SK-N-SH treated with all-trans-retinoic acid at 6 μM for 48 hours (cell line): ENCODE measurements at regions not wholly inside any gene's neighbourhood (a gene's known extent, or its start where the extent isn't known, plus 50 kb on each side); places are given as distances from the start of the nearest gene placed in this dataset.

Experiments
- ATAC-seq: fragments of 200-7000 bp; cut with Tn5 transposase; 3 replicates; pipeline ENCODE4 v1.9.1; 2020; ENCODE audit warnings: mild to moderate bottlenecking, moderate library complexity
- ARNTL ChIP-seq: fragments of 450-650 bp; formaldehyde crosslinking; IDR thresholded peaks from 2 replicates; pipeline ENCODE4 v1.5.0; 2020; ENCODE audit warnings: low read depth, mild to moderate bottlenecking, moderate library complexity, borderline replicate concordance
- BACH2 ChIP-seq: fragments of 250-450 bp; sonication (Bioruptor Pico); IDR thresholded peaks from 2 replicates; pipeline ENCODE4 v1.9.0; 2021; ENCODE audit warnings: mild to moderate bottlenecking, borderline replicate concordance
- ESRRG ChIP-seq: fragments of 250-450 bp; sonication (Bioruptor Pico); IDR thresholded peaks from 2 replicates; pipeline ENCODE4 v1.6.1; 2021; ENCODE audit warnings: mild to moderate bottlenecking
- GLIS3 ChIP-seq: fragments of 250-450 bp; sonication (Bioruptor Pico); IDR thresholded peaks from 2 replicates; pipeline ENCODE4 v1.5.0; 2020; ENCODE audit warnings: mild to moderate bottlenecking, moderate library complexity
- ISL1 ChIP-seq: fragments of 250-450 bp; sonication (Bioruptor Pico); IDR thresholded peaks from 2 replicates; pipeline ENCODE4 v2.1.2; 2022; ENCODE audit warnings: mild to moderate bottlenecking, moderate library complexity
- OSR1 ChIP-seq: fragments of 250-450 bp; sonication (Bioruptor Pico); IDR thresholded peaks from 2 replicates; pipeline ENCODE4 v1.8.0; 2022; ENCODE audit warnings: moderate library complexity, mild to moderate bottlenecking, inconsistent platforms
- PPARA ChIP-seq: fragments of 250-450 bp; sonication (Bioruptor Pico); IDR thresholded peaks from 2 replicates; pipeline ENCODE4 v1.5.0; 2020; ENCODE audit warnings: mild to moderate bottlenecking, borderline replicate concordance
- RARB ChIP-seq: fragments of 250-450 bp; sonication (Bioruptor Pico); IDR thresholded peaks from 2 replicates; pipeline ENCODE4 v1.8.0; 2021; ENCODE audit warnings: mild to moderate bottlenecking, moderate library complexity
- SNAI2 ChIP-seq: fragments of 250-450 bp; sonication (Bioruptor Pico); IDR thresholded peaks from 2 replicates; pipeline ENCODE4 v1.5.0; 2020; ENCODE audit warnings: mild to moderate bottlenecking, moderate library complexity
- TCF4 ChIP-seq: fragments of 250-450 bp; sonication (Bioruptor Pico); IDR thresholded peaks from 2 replicates; pipeline ENCODE4 v1.8.0; 2021; ENCODE audit warnings: mild to moderate bottlenecking, moderate library complexity, borderline replicate concordance
- TOX ChIP-seq: fragments of 250-450 bp; sonication (Bioruptor Pico); IDR thresholded peaks from 2 replicates; pipeline ENCODE4 v1.8.0; 2021; ENCODE audit warnings: mild to moderate bottlenecking, moderate library complexity, borderline replicate concordance
- ZC3H10 ChIP-seq: fragments of 250-450 bp; sonication (Bioruptor Pico); IDR thresholded peaks from 2 replicates; pipeline ENCODE4 v1.5.1; 2021; ENCODE audit warnings: mild to moderate bottlenecking, moderate library complexity
- ZFP3 ChIP-seq: fragments of 250-450 bp; sonication (Bioruptor Pico); IDR thresholded peaks from 2 replicates; pipeline ENCODE4 v1.5.0; 2020; ENCODE audit warnings: mild to moderate bottlenecking, moderate library complexity
- ZFP30 ChIP-seq: fragments of 450-650 bp; formaldehyde crosslinking; IDR thresholded peaks from 2 replicates; pipeline ENCODE4 v1.5.0; 2022; ENCODE audit warnings: mild to moderate bottlenecking, moderate library complexity
- ZNF565 ChIP-seq: fragments of 450-650 bp; formaldehyde crosslinking; conservative IDR thresholded peaks from 2 replicates; pipeline ENCODE4 v1.5.0; 2020; ENCODE audit warnings: low read depth, mild to moderate bottlenecking, moderate library complexity
- ZNF8 ChIP-seq: fragments of 450-650 bp; formaldehyde crosslinking; IDR thresholded peaks from 2 replicates; pipeline ENCODE4 v1.5.0; 2020; ENCODE audit warnings: mild to moderate bottlenecking, moderate library complexity
- TF ChIP-seq, protein P1 (sequence below): fragments of 250-450 bp; sonication (Bioruptor Pico); IDR thresholded peaks from 2 replicates; pipeline ENCODE4 v1.8.0; 2021; ENCODE audit warnings: low read depth, mild to moderate bottlenecking, moderate library complexity, borderline replicate concordance
- TF ChIP-seq, protein P2 (sequence below): fragments of 250-450 bp; sonication (Bioruptor Pico); IDR thresholded peaks from 2 replicates; pipeline ENCODE4 v1.5.1; 2020; ENCODE audit warnings: low read depth, mild to moderate bottlenecking, moderate library complexity
- TF ChIP-seq, protein P3 (sequence below): fragments of 250-450 bp; sonication (Bioruptor Pico); IDR thresholded peaks from 2 replicates; pipeline ENCODE4 v1.5.0; 2020; ENCODE audit warnings: mild to moderate bottlenecking, moderate library complexity
- TF ChIP-seq, protein P4 (sequence below): fragments of 250-450 bp; sonication (Bioruptor Pico); IDR thresholded peaks from 2 replicates; pipeline ENCODE4 v1.8.0; 2020; ENCODE audit warnings: mild to moderate bottlenecking, moderate library complexity, borderline replicate concordance
- TF ChIP-seq, protein P5 (sequence below): fragments of 250-450 bp; sonication (Bioruptor Pico); IDR thresholded peaks from 2 replicates; pipeline ENCODE4 v1.5.1; 2021; ENCODE audit warnings: mild to moderate bottlenecking, moderate library complexity

DNA sequence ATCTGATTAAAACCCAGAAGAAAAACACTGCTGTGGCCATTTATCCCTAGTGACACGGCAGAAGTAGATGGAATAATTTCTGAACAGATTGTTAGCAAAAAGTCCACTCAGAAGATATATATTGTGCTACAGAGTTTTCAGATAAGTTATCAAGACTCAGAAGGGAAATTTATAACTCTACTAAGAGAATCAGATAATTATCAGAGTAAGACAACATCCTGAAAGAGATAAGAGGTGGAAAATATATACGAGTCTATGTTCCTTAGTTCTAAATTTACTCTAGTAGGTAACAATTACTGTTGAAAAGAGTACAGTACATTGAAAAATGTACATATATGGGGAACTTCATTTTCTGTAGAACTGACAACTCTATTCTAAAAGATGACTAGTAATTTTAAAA is 176.7 kb downstream of the GNAI1 start:
- ATAC-seq = no peak
- no peak for TF ChIP-seq OSR1 (CRISPR knock-in tag)
- no peak for TF ChIP-seq TCF4
- no peak for TF ChIP-seq RARB (CRISPR knock-in tag)
- TF ChIP-seq BACH2 (CRISPR knock-in tag) = no peak
- TF ChIP-seq, protein P1, sequence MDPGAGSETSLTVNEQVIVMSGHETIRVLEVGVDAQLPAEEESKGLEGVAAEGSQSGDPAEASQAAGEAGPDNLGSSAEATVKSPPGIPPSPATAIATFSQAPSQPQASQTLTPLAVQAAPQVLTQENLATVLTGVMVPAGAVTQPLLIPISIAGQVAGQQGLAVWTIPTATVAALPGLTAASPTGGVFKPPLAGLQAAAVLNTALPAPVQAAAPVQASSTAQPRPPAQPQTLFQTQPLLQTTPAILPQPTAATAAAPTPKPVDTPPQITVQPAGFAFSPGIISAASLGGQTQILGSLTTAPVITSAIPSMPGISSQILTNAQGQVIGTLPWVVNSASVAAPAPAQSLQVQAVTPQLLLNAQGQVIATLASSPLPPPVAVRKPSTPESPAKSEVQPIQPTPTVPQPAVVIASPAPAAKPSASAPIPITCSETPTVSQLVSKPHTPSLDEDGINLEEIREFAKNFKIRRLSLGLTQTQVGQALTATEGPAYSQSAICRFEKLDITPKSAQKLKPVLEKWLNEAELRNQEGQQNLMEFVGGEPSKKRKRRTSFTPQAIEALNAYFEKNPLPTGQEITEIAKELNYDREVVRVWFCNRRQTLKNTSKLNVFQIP = no peak
- TF ChIP-seq TOX (CRISPR knock-in tag) = no peak
- no peak for TF ChIP-seq ZNF8 (CRISPR knock-in tag)
- TF ChIP-seq ARNTL (CRISPR knock-in tag) = no peak
- TF ChIP-seq GLIS3 (CRISPR knock-in tag) = no peak
- no peak for TF ChIP-seq PPARA (CRISPR knock-in tag)
- TF ChIP-seq, protein P2, sequence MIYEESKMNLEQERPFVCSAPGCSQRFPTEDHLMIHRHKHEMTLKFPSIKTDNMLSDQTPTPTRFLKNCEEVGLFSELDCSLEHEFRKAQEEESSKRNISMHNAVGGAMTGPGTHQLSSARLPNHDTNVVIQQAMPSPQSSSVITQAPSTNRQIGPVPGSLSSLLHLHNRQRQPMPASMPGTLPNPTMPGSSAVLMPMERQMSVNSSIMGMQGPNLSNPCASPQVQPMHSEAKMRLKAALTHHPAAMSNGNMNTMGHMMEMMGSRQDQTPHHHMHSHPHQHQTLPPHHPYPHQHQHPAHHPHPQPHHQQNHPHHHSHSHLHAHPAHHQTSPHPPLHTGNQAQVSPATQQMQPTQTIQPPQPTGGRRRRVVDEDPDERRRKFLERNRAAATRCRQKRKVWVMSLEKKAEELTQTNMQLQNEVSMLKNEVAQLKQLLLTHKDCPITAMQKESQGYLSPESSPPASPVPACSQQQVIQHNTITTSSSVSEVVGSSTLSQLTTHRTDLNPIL (CRISPR knock-in tag) = no peak
- TF ChIP-seq ZNF565 (CRISPR knock-in tag) = no peak
- TF ChIP-seq ISL1 (CRISPR knock-in tag) = no peak; the same call in 1 of the 2 replicates
- TF ChIP-seq, protein P3, sequence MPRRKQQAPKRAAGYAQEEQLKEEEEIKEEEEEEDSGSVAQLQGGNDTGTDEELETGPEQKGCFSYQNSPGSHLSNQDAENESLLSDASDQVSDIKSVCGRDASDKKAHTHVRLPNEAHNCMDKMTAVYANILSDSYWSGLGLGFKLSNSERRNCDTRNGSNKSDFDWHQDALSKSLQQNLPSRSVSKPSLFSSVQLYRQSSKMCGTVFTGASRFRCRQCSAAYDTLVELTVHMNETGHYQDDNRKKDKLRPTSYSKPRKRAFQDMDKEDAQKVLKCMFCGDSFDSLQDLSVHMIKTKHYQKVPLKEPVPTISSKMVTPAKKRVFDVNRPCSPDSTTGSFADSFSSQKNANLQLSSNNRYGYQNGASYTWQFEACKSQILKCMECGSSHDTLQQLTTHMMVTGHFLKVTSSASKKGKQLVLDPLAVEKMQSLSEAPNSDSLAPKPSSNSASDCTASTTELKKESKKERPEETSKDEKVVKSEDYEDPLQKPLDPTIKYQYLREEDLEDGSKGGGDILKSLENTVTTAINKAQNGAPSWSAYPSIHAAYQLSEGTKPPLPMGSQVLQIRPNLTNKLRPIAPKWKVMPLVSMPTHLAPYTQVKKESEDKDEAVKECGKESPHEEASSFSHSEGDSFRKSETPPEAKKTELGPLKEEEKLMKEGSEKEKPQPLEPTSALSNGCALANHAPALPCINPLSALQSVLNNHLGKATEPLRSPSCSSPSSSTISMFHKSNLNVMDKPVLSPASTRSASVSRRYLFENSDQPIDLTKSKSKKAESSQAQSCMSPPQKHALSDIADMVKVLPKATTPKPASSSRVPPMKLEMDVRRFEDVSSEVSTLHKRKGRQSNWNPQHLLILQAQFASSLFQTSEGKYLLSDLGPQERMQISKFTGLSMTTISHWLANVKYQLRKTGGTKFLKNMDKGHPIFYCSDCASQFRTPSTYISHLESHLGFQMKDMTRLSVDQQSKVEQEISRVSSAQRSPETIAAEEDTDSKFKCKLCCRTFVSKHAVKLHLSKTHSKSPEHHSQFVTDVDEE (CRISPR knock-in tag) = no peak
- TF ChIP-seq SNAI2 (CRISPR knock-in tag) = no peak
- TF ChIP-seq, protein P4, sequence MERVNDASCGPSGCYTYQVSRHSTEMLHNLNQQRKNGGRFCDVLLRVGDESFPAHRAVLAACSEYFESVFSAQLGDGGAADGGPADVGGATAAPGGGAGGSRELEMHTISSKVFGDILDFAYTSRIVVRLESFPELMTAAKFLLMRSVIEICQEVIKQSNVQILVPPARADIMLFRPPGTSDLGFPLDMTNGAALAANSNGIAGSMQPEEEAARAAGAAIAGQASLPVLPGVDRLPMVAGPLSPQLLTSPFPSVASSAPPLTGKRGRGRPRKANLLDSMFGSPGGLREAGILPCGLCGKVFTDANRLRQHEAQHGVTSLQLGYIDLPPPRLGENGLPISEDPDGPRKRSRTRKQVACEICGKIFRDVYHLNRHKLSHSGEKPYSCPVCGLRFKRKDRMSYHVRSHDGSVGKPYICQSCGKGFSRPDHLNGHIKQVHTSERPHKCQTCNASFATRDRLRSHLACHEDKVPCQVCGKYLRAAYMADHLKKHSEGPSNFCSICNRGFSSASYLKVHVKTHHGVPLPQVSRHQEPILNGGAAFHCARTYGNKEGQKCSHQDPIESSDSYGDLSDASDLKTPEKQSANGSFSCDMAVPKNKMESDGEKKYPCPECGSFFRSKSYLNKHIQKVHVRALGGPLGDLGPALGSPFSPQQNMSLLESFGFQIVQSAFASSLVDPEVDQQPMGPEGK (CRISPR knock-in tag) = no peak
- TF ChIP-seq ZC3H10 = no peak
- TF ChIP-seq, protein P5, sequence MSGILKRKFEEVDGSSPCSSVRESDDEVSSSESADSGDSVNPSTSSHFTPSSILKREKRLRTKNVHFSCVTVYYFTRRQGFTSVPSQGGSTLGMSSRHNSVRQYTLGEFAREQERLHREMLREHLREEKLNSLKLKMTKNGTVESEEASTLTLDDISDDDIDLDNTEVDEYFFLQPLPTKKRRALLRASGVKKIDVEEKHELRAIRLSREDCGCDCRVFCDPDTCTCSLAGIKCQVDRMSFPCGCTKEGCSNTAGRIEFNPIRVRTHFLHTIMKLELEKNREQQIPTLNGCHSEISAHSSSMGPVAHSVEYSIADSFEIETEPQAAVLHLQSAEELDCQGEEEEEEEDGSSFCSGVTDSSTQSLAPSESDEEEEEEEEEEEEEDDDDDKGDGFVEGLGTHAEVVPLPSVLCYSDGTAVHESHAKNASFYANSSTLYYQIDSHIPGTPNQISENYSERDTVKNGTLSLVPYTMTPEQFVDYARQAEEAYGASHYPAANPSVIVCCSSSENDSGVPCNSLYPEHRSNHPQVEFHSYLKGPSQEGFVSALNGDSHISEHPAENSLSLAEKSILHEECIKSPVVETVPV = no peak
- TF ChIP-seq ZFP30 (CRISPR knock-in tag) = no peak
- no peak for TF ChIP-seq ESRRG (CRISPR knock-in tag)

DNA sequence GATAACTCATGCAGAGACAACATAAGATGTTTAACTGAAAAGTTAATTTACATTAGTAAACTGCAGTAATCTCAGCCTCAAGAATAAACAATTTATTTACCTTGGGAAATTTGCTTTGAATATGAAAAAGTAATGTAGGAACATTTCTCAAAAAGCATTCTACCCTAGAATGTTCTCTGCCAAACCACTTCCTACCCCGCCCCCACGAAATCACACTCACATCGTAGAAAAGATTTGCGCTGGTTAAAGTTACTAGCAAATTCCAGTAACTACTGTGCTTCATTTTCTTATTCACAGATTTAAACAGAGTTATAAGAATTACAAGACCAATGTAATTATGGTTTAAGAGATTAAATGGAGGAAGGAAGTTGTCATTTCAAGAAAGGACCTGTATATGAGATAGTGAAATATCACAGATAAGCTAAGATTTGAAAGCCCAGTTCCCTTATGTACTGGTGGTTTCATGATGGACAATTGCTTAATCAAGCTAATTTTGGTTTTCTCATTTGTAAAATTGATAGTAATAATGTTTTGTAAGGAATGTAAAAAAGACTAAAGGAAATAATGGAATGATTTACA is 175.4 kb downstream of the GNAI1 start:
- TF ChIP-seq, protein P1 = no peak
- no peak for TF ChIP-seq RARB (CRISPR knock-in tag)
- no peak for TF ChIP-seq PPARA (CRISPR knock-in tag)
- no peak for TF ChIP-seq TOX (CRISPR knock-in tag)
- no peak for TF ChIP-seq TCF4
- TF ChIP-seq BACH2 (CRISPR knock-in tag) = no peak
- TF ChIP-seq GLIS3 (CRISPR knock-in tag) = no peak
- no peak for TF ChIP-seq ZNF8 (CRISPR knock-in tag)
- no peak for TF ChIP-seq ZFP30 (CRISPR knock-in tag)
- TF ChIP-seq ZC3H10 = no peak
- TF ChIP-seq, protein P3 (CRISPR knock-in tag) = no peak
- no peak for TF ChIP-seq SNAI2 (CRISPR knock-in tag)
- no peak for TF ChIP-seq ZFP3
- TF ChIP-seq, all 23 proteins: peak for 0
- ATAC-seq = no peak
